Loucy (cell line): ENCODE measurements at regions not wholly inside any gene's neighbourhood (a gene's known extent, or its start where the extent isn't known, plus 50 kb on each side); places are given as distances from the start of the nearest gene placed in this dataset.
"Not testable (repeated sequence)": the region's sequence is repeated elsewhere in the genome, so short reads cannot be mapped to it uniquely, and the experiment has no call there.

ENCODE experiments used
- H2AFZ ChIP-seq: fragments of 200-600 bp; sonication (generic); 2 replicates; pipeline ENCODE4 v1.6.0; 2016; ENCODE audit warnings: antibody characterized with exemption, mild to moderate bottlenecking, low read length, moderate library complexity
- H3F3A ChIP-seq: fragments of 200-600 bp; 2 replicates; pipeline ENCODE4 v1.6.0; 2016; ENCODE audit warnings: antibody characterized with exemption, low read depth, mild to moderate bottlenecking
- H3K27me3 ChIP-seq: fragments of 200-600 bp; sonication (generic); 2 replicates; pipeline ENCODE4 v1.6.1; 2014; ENCODE audit warnings: low read length, mild to moderate bottlenecking; ENCODE audit not compliant: insufficient read depth, poor library complexity, severe bottlenecking
- H3K36me3 ChIP-seq: fragments of 200-600 bp; sonication (generic); 2 replicates; pipeline ENCODE4 v1.6.1; 2016; ENCODE audit warnings: low read length; ENCODE audit not compliant: insufficient read depth
- H3K4me1 ChIP-seq: fragments of 200-600 bp; sonication (generic); 2 replicates; pipeline ENCODE4 v1.5.1; 2014; ENCODE audit warnings: low read length, mild to moderate bottlenecking; ENCODE audit not compliant: insufficient read depth, poor library complexity, severe bottlenecking
- H3K4me2 ChIP-seq: fragments of 200-600 bp; sonication (generic); 2 replicates; pipeline ENCODE4 v1.6.0; 2014; ENCODE audit warnings: antibody characterized with exemption, low read length, low read depth, mild to moderate bottlenecking; ENCODE audit not compliant: poor library complexity, severe bottlenecking
- H3K4me3 ChIP-seq: fragments of 200-600 bp; sonication (generic); 2 replicates; pipeline ENCODE4 v1.5.1; 2014; ENCODE audit warnings: low read length, mild to moderate bottlenecking, mixed read lengths; ENCODE audit not compliant: poor library complexity, severe bottlenecking
- H3K79me2 ChIP-seq: fragments of 200-600 bp; sonication (generic); 2 replicates; pipeline ENCODE4 v1.6.1; 2014; ENCODE audit warnings: low read length; ENCODE audit not compliant: insufficient read depth
- H3K9ac ChIP-seq: fragments of 200-600 bp; sonication (generic); 2 replicates; pipeline ENCODE4 v1.6.0; 2014; ENCODE audit warnings: mild to moderate bottlenecking, low read depth, low read length, moderate library complexity; ENCODE audit not compliant: poor library complexity, severe bottlenecking
- H3K9me2 ChIP-seq: fragments of 200-600 bp; sonication (generic); replicated peaks from 2 replicates; pipeline ENCODE4 v1.6.1; 2016; ENCODE audit warnings: low read depth, low read length, mixed read lengths
- H3K9me3 ChIP-seq: fragments of 200-600 bp; sonication (generic); 2 replicates; pipeline ENCODE4 v1.6.1; 2014; ENCODE audit warnings: mild to moderate bottlenecking, antibody characterized with exemption, low read length, low read depth; ENCODE audit not compliant: insufficient read depth
- H4K20me1 ChIP-seq: fragments of 200-600 bp; sonication (generic); 2 replicates; pipeline ENCODE4 v1.6.0; 2014; ENCODE audit warnings: antibody characterized with exemption, low read length, mild to moderate bottlenecking; ENCODE audit not compliant: insufficient read depth, poor library complexity, severe bottlenecking
- EZH2phosphoT487 ChIP-seq: fragments of 200-600 bp; IDR thresholded peaks from 2 replicates; pipeline ENCODE4 v1.6.1; 2018; ENCODE audit warnings: antibody characterized with exemption, mild to moderate bottlenecking, moderate library complexity, borderline replicate concordance
- TF ChIP-seq, protein P1 (sequence below): fragments of 200-600 bp; sonication (generic); conservative IDR thresholded peaks from 2 replicates; pipeline ENCODE4 v1.5.1; 2014; ENCODE audit warnings: mild to moderate bottlenecking, antibody characterized with exemption, low read length

DNA sequence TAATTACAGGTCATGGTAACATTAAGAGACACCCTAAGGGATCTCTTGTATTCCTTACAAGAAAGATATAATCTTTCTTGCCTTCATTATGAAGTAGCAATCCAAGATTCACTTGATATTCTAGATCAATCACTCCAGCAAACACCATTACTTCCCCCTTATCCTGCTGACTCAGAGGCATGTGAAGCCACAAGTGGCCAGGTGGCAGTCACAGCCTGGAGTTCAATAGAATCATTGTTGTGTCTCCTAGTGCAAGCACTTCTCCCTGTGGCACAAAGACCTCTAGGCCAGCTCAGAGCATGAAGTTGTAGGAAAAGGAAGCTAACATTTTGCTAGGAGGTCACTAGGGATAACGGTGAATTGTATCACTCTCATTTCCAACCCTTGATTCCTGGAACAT lies 864.3 kb upstream of the ATXN8OS start:
- no peaks in the 10 kb centered on the region for H3K27me3 ChIP-seq
- no peaks in the 10 kb centered on the region for H3K36me3 ChIP-seq
- no peaks in the 10 kb centered on the region for H3K9me2 ChIP-seq
- TF ChIP-seq, protein P1, sequence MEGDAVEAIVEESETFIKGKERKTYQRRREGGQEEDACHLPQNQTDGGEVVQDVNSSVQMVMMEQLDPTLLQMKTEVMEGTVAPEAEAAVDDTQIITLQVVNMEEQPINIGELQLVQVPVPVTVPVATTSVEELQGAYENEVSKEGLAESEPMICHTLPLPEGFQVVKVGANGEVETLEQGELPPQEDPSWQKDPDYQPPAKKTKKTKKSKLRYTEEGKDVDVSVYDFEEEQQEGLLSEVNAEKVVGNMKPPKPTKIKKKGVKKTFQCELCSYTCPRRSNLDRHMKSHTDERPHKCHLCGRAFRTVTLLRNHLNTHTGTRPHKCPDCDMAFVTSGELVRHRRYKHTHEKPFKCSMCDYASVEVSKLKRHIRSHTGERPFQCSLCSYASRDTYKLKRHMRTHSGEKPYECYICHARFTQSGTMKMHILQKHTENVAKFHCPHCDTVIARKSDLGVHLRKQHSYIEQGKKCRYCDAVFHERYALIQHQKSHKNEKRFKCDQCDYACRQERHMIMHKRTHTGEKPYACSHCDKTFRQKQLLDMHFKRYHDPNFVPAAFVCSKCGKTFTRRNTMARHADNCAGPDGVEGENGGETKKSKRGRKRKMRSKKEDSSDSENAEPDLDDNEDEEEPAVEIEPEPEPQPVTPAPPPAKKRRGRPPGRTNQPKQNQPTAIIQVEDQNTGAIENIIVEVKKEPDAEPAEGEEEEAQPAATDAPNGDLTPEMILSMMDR: no peak
- no peak for TF ChIP-seq EZH2phosphoT487
- no peak overlapping the region for H3K4me2 ChIP-seq
- no peaks in the 10 kb centered on the region for H3K9me3 ChIP-seq
- no peak overlapping the region for H2AFZ ChIP-seq
- H3K4me1 ChIP-seq: no peaks in the 10 kb centered on the region
- H3K4me3 ChIP-seq: no peak overlapping the region
- no peak overlapping the region for H3K9ac ChIP-seq
- no peaks in the 10 kb centered on the region for H3F3A ChIP-seq
- H3K79me2 ChIP-seq: no peaks in the 10 kb centered on the region
- H4K20me1 ChIP-seq: no peaks in the 10 kb centered on the region

DNA sequence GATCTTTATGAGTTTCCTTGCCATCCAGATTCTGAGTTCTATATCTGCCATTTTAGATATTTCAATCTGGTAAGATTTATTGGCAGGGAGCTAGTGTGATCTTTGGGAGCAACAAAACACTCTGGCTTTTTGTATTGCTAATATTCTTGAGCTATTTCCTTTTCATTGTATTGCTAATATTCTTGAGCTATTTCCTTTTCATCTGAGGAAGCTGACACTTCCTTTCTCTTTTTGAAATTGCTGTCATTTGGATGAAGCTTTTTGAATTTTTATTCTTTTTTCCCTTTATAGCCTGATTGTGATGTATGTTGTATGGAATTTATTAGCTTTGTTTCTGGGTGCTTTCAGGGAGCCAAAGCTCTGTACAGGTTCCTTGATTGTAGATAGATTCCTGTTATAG lies 873.5 kb upstream of the ATXN8OS start:
- Histone ChIP-seq H3K9ac (no peak overlapping the region), H4K20me1 (no peaks in the 10 kb centered on the region), H3K9me2 (no peaks in the 10 kb centered on the region), H3K9me3 (no peaks in the 10 kb centered on the region), H3F3A (no peaks in the 10 kb centered on the region), H3K4me2 (no peak overlapping the region), H3K79me2 (no peaks in the 10 kb centered on the region), H3K27me3 (no peaks in the 10 kb centered on the region), H2AFZ (no peak overlapping the region), H3K36me3 (no peaks in the 10 kb centered on the region), H3K4me3 (no peak overlapping the region), H3K4me1 (no peaks in the 10 kb centered on the region)
- no peak for TF ChIP-seq EZH2phosphoT487
- TF ChIP-seq, protein P1: no peak

DNA sequence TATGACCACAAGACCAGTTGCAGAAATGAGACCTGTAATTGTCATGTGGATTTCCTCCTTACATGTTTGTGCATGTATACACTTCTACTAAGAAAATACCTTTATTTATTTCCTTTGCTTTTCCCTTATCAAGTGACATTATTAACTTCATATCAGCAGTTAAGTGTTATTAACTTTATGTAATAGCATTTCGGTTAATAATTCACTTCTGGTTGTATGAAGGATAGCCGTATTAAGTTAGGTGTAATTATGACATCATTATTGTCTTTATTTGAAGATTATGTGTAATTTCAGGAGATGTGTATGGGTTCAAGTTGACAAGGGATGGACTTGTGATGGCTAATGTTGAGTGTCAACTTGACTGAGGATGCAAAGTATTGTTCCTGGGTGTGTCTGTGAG lies 881.2 kb upstream of the ATXN8OS start:
- Histone ChIP-seq H3K4me2 (no peak overlapping the region), H3K36me3 (no peaks in the 10 kb centered on the region), H2AFZ (no peak overlapping the region)

DNA sequence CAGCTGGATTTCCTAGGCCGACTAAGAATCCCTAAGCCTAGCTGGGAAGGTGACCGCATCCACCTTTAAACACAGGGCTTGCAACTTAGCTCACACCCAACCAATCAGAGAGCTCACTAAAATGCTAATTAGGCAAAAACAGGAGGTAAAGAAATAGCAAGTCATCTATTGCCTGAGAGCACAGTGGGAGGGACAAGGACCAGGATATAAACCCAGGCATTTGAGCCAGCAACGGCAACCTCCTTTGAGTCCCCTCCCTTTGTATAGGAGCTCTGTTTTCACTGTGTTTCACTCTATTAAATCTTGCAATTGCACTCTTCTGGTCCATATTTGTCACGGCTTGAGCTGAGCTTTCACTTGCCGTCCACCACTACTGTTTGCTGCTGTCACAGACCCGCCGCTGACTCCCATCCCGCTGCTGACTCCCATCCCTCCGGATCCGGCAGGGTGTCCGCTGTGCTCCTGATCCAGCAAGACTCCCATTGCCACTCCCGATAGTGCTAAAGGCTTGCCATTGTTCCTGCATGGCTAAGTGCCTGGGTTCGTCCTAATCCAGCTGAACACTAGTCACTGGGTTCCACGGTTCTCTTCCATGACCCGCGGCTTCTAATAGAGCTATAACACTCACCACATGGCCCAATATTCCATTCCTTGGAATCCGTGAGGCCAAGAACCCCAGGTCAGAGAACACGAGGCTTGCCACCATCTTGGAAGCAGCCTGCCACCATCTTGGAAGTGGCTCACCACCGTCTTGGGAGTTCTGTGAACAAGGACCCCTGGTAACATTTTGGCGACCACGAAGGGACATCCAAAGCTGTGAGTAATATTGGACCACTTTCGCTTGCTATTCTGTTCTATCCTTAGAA lies 885.8 kb upstream of the ATXN8OS start:
- H3K9me2 ChIP-seq, H4K20me1 ChIP-seq, H3K79me2 ChIP-seq, H3F3A ChIP-seq, H2AFZ ChIP-seq, H3K4me3 ChIP-seq, H3K4me2 ChIP-seq, H3K4me1 ChIP-seq, H3K9me3 ChIP-seq, H3K36me3 ChIP-seq, H3K27me3 ChIP-seq, H3K9ac ChIP-seq: not testable (repeated sequence)

More for the DNA sequence above, 881.2 kb upstream of the ATXN8OS start:
- no peak for TF ChIP-seq EZH2phosphoT487
- TF ChIP-seq, protein P1: no peak
- Histone ChIP-seq H3K27me3 (no peaks in the 10 kb centered on the region), H3K4me1 (no peaks in the 10 kb centered on the region), H3K9ac (no peak overlapping the region), H3K4me3 (no peak overlapping the region), H4K20me1 (no peaks in the 10 kb centered on the region), H3K9me3 (no peaks in the 10 kb centered on the region), H3K79me2 (no peaks in the 10 kb centered on the region), H3F3A (no peaks in the 10 kb centered on the region), H3K9me2 (no peaks in the 10 kb centered on the region)
